AG10803 (cell line): ENCODE measurements at regions not wholly inside any gene's neighbourhood (a gene's known extent, or its start where the extent isn't known, plus 50 kb on each side); places are given as distances from the start of the nearest gene placed in this dataset.

Experiments
- DNase-seq: peaks from one replicate; pipeline ENCODE4 v3.0.0; 2010; ENCODE audit warnings: low read depth
- H3K4me3 ChIP-seq: 2 replicates; pipeline ENCODE4 v1.5.1; 2011; ENCODE audit warnings: mild to moderate bottlenecking, low read length, control low read depth
- CTCF ChIP-seq: conservative IDR thresholded peaks from 2 replicates; pipeline ENCODE4 v1.5.1; 2011; ENCODE audit warnings: mild to moderate bottlenecking, low read length, control low read depth, inconsistent platforms

GRCh38 chrX:81857192-81857591, 655.3 kb downstream of the SH3BGRL start:
- no peak for TF ChIP-seq CTCF
- H3K4me3 ChIP-seq = no peak overlapping the region
- no peak for DNase-seq

GRCh38 chrX:81866873-81867272, 665.0 kb downstream of the SH3BGRL start:
- no peak overlapping the region for H3K4me3 ChIP-seq
- no peak for TF ChIP-seq CTCF
- no peak for DNase-seq

- no peak for TF ChIP-seq CTCF
- H3K4me3 ChIP-seq = no peak overlapping the region
- DNase-seq = no peak
Measured at GRCh38 chrX:81868979-81869378, 667.1 kb downstream of the SH3BGRL start.

- no peak for TF ChIP-seq CTCF
- DNase-seq = no peak
- H3K4me3 ChIP-seq = no peak overlapping the region
Measured at GRCh38 chrX:81874807-81875206, 672.9 kb downstream of the SH3BGRL start.

- no peak overlapping the region for H3K4me3 ChIP-seq
- TF ChIP-seq CTCF = no peak
- DNase-seq = no peak
Measured at GRCh38 chrX:81875800-81876199, 673.9 kb downstream of the SH3BGRL start.

- no peak for DNase-seq
- no peak for TF ChIP-seq CTCF
- H3K4me3 ChIP-seq = no peak overlapping the region
Measured at GRCh38 chrX:81876437-81876836, 674.5 kb downstream of the SH3BGRL start.

GRCh38 chrX:81890521-81890920, 688.6 kb downstream of the SH3BGRL start:
- no peak for TF ChIP-seq CTCF
- no peak for DNase-seq
- no peak overlapping the region for H3K4me3 ChIP-seq
